ENCODE measurements at regions not wholly inside any gene's neighbourhood (a gene's known extent, or its start where the extent isn't known, plus 50 kb on each side); places are given as distances from the start of the nearest gene placed in this dataset.
A peak's percentile ranks its signal among the peaks of the same experiment; 100 is the strongest.

DNA sequence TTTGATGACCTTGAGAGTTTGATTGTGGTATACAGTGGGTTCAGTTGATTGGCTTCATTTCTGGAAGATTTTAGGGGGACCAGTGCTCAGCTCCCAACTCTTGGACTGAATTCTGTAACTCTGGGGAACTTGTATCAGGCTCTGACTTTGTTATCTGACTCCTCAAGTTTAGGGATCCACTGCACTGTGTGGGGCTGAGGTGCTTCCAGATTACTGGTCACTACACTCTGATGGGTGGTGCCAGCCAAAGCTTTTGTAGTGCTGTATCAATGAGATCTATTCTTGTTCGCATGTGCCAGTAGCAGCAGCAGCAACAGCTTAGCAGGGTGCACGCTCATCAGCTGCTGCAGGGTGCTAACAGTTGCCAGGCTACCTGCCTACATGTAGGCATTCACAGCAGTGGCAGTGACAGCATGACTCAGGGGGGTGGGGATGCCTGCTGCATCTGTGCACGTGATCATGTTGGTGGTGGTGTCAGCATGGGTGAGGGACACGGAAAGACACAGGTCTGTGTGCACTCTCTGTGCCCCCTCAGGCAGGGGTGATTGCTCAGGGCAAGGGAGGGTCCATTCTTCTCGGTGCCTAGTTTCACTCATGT is 438.8 kb upstream of the SEMA6A start:
- intact Hi-C loops (cut with micrococcal nuclease; ENCODE audit: unreplicated experiment) (no loop called here), in situ Hi-C loops (cut with MboI) (no loop called here)
- FAIRE-seq (no peak), ATAC-seq (no peak), DNase-seq (ENCODE audit: low read depth, low spot score) (no peak)
- Histone ChIP-seq H3K9me3 (replicated peaks; ENCODE audit: control insufficient read depth, insufficient read depth, low read length) (no peaks in the 10 kb centered on the region; the same call in 2 of the 3 replicates), H3K27ac (ENCODE audit: control insufficient read depth, insufficient read depth) (no peak overlapping the region), H3K36me3 (ENCODE audit: control insufficient read depth in 2 of 2, insufficient read depth in 2 of 2, low read length in 1 of 2) (no peaks in the 10 kb centered on the region), H3K9ac (ENCODE audit: control insufficient read depth, insufficient read depth, low read length) (no peak overlapping the region), H4K20me1 (ENCODE audit: control insufficient read depth, insufficient read depth) (no peaks in the 10 kb centered on the region), H3K27me3 (replicated peaks in 1 of 2; ENCODE audit: control insufficient read depth in 2 of 2, insufficient read depth in 2 of 2, low read length in 1 of 2) (peaks cover 0 to 2% of the 10 kb centered on the region in 2 experiments; a peak in 1 of 4 replicates), H3K4me1 (ENCODE audit: control insufficient read depth, insufficient read depth, low read length) (no peaks in the 10 kb centered on the region), H3K4me3 (no peak overlapping the region), H3K4me2 (ENCODE audit: control insufficient read depth, insufficient read depth) (no peak overlapping the region), H2AFZ (ENCODE audit: control insufficient read depth, low read depth, low read length) (no peak overlapping the region), H3K79me2 (ENCODE audit: control insufficient read depth, insufficient read depth, low read length) (no peaks in the 10 kb centered on the region)
- ChIA-PET SMC1A (ENCODE audit: uncharacterized antibody, unreplicated experiment) (interaction anchor here (1.2 kb wide), 1 partner anchor 50 kb away, joined by 3 read pairs; no protein-coding TSS in a partner anchor), RAD21 (ENCODE audit: unreplicated experiment) (no interaction called here), POLR2A (no interaction called here), CTCF (no interaction called here)
- 31% methylated on average over 5 of the region's 5 CpGs for WGBS (ENCODE audit: insufficient coverage, insufficient replicate concordance, low lambda C conversion rate, missing lambda C conversion rate)
- no TSS peak for BruUV-seq (replicated peaks)
- TF ChIP-seq, protein P1, sequence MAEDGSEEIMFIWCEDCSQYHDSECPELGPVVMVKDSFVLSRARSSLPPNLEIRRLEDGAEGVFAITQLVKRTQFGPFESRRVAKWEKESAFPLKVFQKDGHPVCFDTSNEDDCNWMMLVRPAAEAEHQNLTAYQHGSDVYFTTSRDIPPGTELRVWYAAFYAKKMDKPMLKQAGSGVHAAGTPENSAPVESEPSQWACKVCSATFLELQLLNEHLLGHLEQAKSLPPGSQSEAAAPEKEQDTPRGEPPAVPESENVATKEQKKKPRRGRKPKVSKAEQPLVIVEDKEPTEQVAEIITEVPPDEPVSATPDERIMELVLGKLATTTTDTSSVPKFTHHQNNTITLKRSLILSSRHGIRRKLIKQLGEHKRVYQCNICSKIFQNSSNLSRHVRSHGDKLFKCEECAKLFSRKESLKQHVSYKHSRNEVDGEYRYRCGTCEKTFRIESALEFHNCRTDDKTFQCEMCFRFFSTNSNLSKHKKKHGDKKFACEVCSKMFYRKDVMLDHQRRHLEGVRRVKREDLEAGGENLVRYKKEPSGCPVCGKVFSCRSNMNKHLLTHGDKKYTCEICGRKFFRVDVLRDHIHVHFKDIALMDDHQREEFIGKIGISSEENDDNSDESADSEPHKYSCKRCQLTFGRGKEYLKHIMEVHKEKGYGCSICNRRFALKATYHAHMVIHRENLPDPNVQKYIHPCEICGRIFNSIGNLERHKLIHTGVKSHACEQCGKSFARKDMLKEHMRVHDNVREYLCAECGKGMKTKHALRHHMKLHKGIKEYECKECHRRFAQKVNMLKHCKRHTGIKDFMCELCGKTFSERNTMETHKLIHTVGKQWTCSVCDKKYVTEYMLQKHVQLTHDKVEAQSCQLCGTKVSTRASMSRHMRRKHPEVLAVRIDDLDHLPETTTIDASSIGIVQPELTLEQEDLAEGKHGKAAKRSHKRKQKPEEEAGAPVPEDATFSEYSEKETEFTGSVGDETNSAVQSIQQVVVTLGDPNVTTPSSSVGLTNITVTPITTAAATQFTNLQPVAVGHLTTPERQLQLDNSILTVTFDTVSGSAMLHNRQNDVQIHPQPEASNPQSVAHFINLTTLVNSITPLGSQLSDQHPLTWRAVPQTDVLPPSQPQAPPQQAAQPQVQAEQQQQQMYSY (CRISPR knock-in tag; IDR thresholded peaks at IDR 0.05), result no peak
- TF ChIP-seq BHLHE40 (IDR thresholded peaks at IDR 0.05; ENCODE audit: borderline replicate concordance in 1 of 2, low read depth in 2 of 2, low read length in 1 of 2) (peak in 1 of 2 experiments; percentile 19; a peak in 1 of 4 replicates), SIN3A (IDR thresholded peaks at IDR 0.05; ENCODE audit: low read depth, low read length) (no peak), RUNX3 (IDR thresholded peaks at IDR 0.05; ENCODE audit: low read length) (no peak), KDM1A (IDR thresholded peaks at IDR 0.05; ENCODE audit: borderline replicate concordance) (no peak)

Data from GM12878 (cell line).